Thyroid gland (tissue), 4 donors: ENCODE measurements at regions not wholly inside any gene's neighbourhood (a gene's known extent, or its start where the extent isn't known, plus 50 kb on each side); places are given as distances from the start of the nearest gene placed in this dataset.

Source experiments
- POLR2A ChIP-seq, 2 donors: fragments of 450-650 bp; IDR thresholded peaks; one replicate each; pipeline ENCODE4 v1.6.1; 2017; ENCODE audit warnings: antibody characterized with exemption in 2 of 2, mild to moderate bottlenecking in 2 of 2, moderate library complexity in 1 of 2
- TF ChIP-seq, protein P1 (sequence below), 6 experiments: fragments of 200-600 bp in 3 of 6; fragments of 450-650 bp in 3 of 6; sonication (generic) in 3 of 6; IDR thresholded peaks; one replicate each; pipeline ENCODE4 v1.5.1; 2016 to 2019; ENCODE audit warnings: antibody characterized with exemption in 6 of 6, mild to moderate bottlenecking in 2 of 6, inconsistent platforms in 1 of 6, moderate library complexity in 1 of 6

DNA sequence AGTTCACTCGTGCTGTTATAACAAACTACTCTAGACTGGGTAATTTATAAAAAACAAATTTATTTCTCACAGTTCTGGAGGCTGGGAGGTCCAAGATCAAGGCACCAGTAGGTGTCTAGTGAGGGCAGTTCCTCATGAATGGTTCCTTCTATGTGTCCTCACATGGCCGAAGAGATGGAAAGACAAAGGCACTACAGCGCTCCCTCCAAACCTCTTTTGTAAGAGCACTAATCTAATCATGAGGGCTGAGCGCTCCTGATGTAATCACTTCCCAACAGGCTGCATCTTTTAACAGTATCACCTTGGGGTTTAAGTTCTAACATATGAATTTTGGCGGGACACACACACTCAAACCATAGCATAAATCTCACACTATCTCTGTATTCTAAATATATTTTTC lies 54.0 kb upstream of the KANK4 start:
- TF ChIP-seq, protein P1, sequence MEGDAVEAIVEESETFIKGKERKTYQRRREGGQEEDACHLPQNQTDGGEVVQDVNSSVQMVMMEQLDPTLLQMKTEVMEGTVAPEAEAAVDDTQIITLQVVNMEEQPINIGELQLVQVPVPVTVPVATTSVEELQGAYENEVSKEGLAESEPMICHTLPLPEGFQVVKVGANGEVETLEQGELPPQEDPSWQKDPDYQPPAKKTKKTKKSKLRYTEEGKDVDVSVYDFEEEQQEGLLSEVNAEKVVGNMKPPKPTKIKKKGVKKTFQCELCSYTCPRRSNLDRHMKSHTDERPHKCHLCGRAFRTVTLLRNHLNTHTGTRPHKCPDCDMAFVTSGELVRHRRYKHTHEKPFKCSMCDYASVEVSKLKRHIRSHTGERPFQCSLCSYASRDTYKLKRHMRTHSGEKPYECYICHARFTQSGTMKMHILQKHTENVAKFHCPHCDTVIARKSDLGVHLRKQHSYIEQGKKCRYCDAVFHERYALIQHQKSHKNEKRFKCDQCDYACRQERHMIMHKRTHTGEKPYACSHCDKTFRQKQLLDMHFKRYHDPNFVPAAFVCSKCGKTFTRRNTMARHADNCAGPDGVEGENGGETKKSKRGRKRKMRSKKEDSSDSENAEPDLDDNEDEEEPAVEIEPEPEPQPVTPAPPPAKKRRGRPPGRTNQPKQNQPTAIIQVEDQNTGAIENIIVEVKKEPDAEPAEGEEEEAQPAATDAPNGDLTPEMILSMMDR (IDR thresholded peaks at IDR 0.05), result no peak
- TF ChIP-seq POLR2A (IDR thresholded peaks at IDR 0.05), result no peak
